H9 (cell line): ENCODE measurements at regions not wholly inside any gene's neighbourhood (a gene's known extent, or its start where the extent isn't known, plus 50 kb on each side); places are given as distances from the start of the nearest gene placed in this dataset.

Experiments
- DNase-seq: peaks from one replicate; pipeline ENCODE4 v3.0.0-alpha.2; 2017
- H2AFZ ChIP-seq: one replicate; pipeline ENCODE4 v1.6.1; 2013; ENCODE audit warnings: mild to moderate bottlenecking, low read length, control low read depth, moderate library complexity
- H2AK5ac ChIP-seq: 2 replicates; pipeline ENCODE4 v1.6.1; 2013; ENCODE audit warnings: low read length, control low read depth, mixed read lengths; ENCODE audit not compliant: insufficient read length
- H2BK120ac ChIP-seq: one replicate; pipeline ENCODE4 v1.6.1; 2013; ENCODE audit warnings: low read depth, mild to moderate bottlenecking, low read length, control low read depth, inconsistent platforms; ENCODE audit not compliant: poor library complexity, severe bottlenecking
- H2BK12ac ChIP-seq: 2 replicates; pipeline ENCODE4 v1.6.1; 2013; ENCODE audit warnings: low read length, control low read depth, mixed read lengths, low read depth; ENCODE audit not compliant: insufficient read length
- H2BK15ac ChIP-seq: 2 replicates; pipeline ENCODE4 v1.6.1; 2013; ENCODE audit warnings: low read depth, low read length, control low read depth
- H2BK20ac ChIP-seq: one replicate; pipeline ENCODE4 v1.6.1; 2013; ENCODE audit warnings: low read depth, mild to moderate bottlenecking, low read length, control low read depth, inconsistent platforms; ENCODE audit not compliant: poor library complexity, severe bottlenecking
- H2BK5ac ChIP-seq: 2 replicates; pipeline ENCODE4 v1.6.1; 2013; ENCODE audit warnings: low read length, control low read depth, mixed read lengths; ENCODE audit not compliant: insufficient read length
- H3K14ac ChIP-seq: 2 replicates; pipeline ENCODE4 v1.6.1; 2013; ENCODE audit warnings: low read length, control low read depth; ENCODE audit not compliant: insufficient read depth
- H3K18ac ChIP-seq: 2 replicates; pipeline ENCODE4 v1.6.1; 2013; ENCODE audit warnings: low read depth, mild to moderate bottlenecking, mixed read lengths, low read length, control low read depth; ENCODE audit not compliant: insufficient read length
- H3K23ac ChIP-seq: 2 replicates; pipeline ENCODE4 v1.6.1; 2013; ENCODE audit warnings: low read length, control low read depth, mixed read lengths, low read depth; ENCODE audit not compliant: insufficient read length
- H3K23me2 ChIP-seq: 2 replicates; pipeline ENCODE4 v1.6.1; 2013; ENCODE audit warnings: low read depth, mild to moderate bottlenecking, mixed read lengths, low read length, control low read depth; ENCODE audit not compliant: insufficient read length, poor library complexity, severe bottlenecking
- H3K27ac ChIP-seq: 2 replicates; pipeline ENCODE4 v1.5.1; 2013; ENCODE audit warnings: low read length, control low read depth, mixed read lengths, low read depth; ENCODE audit not compliant: insufficient read length
- H3K27me3 ChIP-seq: 2 replicates; pipeline ENCODE4 v1.6.1; 2013; ENCODE audit warnings: low read length, control low read depth, inconsistent platforms; ENCODE audit not compliant: insufficient read depth
- H3K4ac ChIP-seq: 2 replicates; pipeline ENCODE4 v1.6.1; 2013; ENCODE audit warnings: low read depth, mild to moderate bottlenecking, control low read depth, inconsistent platforms, low read length, moderate library complexity
- H3K4me1 ChIP-seq: 2 replicates; pipeline ENCODE4 v1.6.1; 2013; ENCODE audit warnings: low read length, control low read depth, inconsistent platforms; ENCODE audit not compliant: insufficient read depth
- H3K4me2 ChIP-seq: 2 replicates; pipeline ENCODE4 v1.6.1; 2013; ENCODE audit warnings: low read length, control low read depth, mixed read lengths; ENCODE audit not compliant: insufficient read length, insufficient read depth
- H3K56ac ChIP-seq: 2 replicates; pipeline ENCODE4 v1.6.1; 2013; ENCODE audit warnings: low read depth, mild to moderate bottlenecking, mixed read lengths, low read length, control low read depth; ENCODE audit not compliant: insufficient read length
- H3K79me1 ChIP-seq: 2 replicates; pipeline ENCODE4 v1.6.1; 2013; ENCODE audit warnings: low read depth, mild to moderate bottlenecking, moderate library complexity, low read length, control low read depth, inconsistent platforms; ENCODE audit not compliant: insufficient read depth, poor library complexity, severe bottlenecking
- H3K79me2 ChIP-seq: 2 replicates; pipeline ENCODE4 v1.6.1; 2013; ENCODE audit warnings: low read length, control low read depth, inconsistent platforms; ENCODE audit not compliant: insufficient read depth
- H3K9ac ChIP-seq: 2 replicates; pipeline ENCODE4 v1.6.1; 2013; ENCODE audit warnings: low read length, control low read depth, mixed read lengths; ENCODE audit not compliant: insufficient read length; ENCODE audit errors: extremely low read depth
- H3K9me3 ChIP-seq: one replicate; pipeline ENCODE4 v1.6.1; 2013; ENCODE audit warnings: low read depth, low read length, inconsistent platforms; ENCODE audit not compliant: control insufficient read depth
- H3T11ph ChIP-seq: one replicate; pipeline ENCODE4 v1.6.1; 2013; ENCODE audit warnings: mild to moderate bottlenecking, low read length, control low read depth, inconsistent platforms
- H4K20me1 ChIP-seq: one replicate; pipeline ENCODE4 v1.6.1; 2013; ENCODE audit not compliant: control insufficient read depth, insufficient read length, insufficient read depth
- H4K5ac ChIP-seq: 2 replicates; pipeline ENCODE4 v1.6.1; 2013; ENCODE audit warnings: low read depth, mild to moderate bottlenecking, mixed read lengths, low read length, control low read depth; ENCODE audit not compliant: insufficient read length
- H4K8ac ChIP-seq: replicated peaks from 2 replicates; pipeline ENCODE4 v1.6.1; 2013; ENCODE audit warnings: low read length, control low read depth, mixed read lengths, low read depth; ENCODE audit not compliant: insufficient read length
- H4K91ac ChIP-seq: 2 replicates; pipeline ENCODE4 v1.6.1; 2013; ENCODE audit warnings: low read depth, mild to moderate bottlenecking, moderate library complexity, mixed read lengths, low read length, control low read depth; ENCODE audit not compliant: insufficient read length
- H3K27ac Mint-ChIP-seq, 3 experiments: 2 replicates in 2 of 3; 3 replicates in 1 of 3; pipeline ENCODE4 v1.8.0; 2020 to 2021; ENCODE audit warnings: mixed read lengths in 3 of 3, mild to moderate bottlenecking in 1 of 3, moderate library complexity in 1 of 3
- H3K27me3 Mint-ChIP-seq: 2 replicates; pipeline ENCODE4 v1.8.0; 2021; ENCODE audit warnings: low read depth, mild to moderate bottlenecking, moderate library complexity, mixed read lengths
- H3K36me3 Mint-ChIP-seq, 3 experiments: 2 replicates in 2 of 3; 3 replicates in 1 of 3; pipeline ENCODE4 v1.8.0; 2020 to 2021; ENCODE audit warnings: low read depth in 3 of 3, mixed read lengths in 3 of 3; ENCODE audit not compliant: insufficient read depth in 1 of 3
- H3K4me1 Mint-ChIP-seq, 2 experiments: 2 replicates each; pipeline ENCODE4 v1.8.0; 2020; ENCODE audit warnings: mixed read lengths in 2 of 2
- H3K4me3 Mint-ChIP-seq, 2 experiments: 2 replicates in 1 of 2; 3 replicates in 1 of 2; pipeline ENCODE4 v1.8.0; 2020 to 2021; ENCODE audit warnings: mild to moderate bottlenecking in 2 of 2, mixed read lengths in 2 of 2, moderate library complexity in 1 of 2
- H3K9me3 Mint-ChIP-seq, 2 experiments: 2 replicates in 1 of 2; 3 replicates in 1 of 2; pipeline ENCODE4 v1.8.0; 2020; ENCODE audit warnings: mild to moderate bottlenecking in 2 of 2, mixed read lengths in 2 of 2, moderate library complexity in 1 of 2
- TF ChIP-seq, protein P1 (sequence below): fragments of 200-600 bp; sonication (generic); conservative IDR thresholded peaks from 3 replicates; pipeline ENCODE4 v1.8.0; 2021; ENCODE audit warnings: antibody characterized with exemption, mild to moderate bottlenecking

- H2BK20ac ChIP-seq = no peak overlapping the region
- TF ChIP-seq, protein P1, sequence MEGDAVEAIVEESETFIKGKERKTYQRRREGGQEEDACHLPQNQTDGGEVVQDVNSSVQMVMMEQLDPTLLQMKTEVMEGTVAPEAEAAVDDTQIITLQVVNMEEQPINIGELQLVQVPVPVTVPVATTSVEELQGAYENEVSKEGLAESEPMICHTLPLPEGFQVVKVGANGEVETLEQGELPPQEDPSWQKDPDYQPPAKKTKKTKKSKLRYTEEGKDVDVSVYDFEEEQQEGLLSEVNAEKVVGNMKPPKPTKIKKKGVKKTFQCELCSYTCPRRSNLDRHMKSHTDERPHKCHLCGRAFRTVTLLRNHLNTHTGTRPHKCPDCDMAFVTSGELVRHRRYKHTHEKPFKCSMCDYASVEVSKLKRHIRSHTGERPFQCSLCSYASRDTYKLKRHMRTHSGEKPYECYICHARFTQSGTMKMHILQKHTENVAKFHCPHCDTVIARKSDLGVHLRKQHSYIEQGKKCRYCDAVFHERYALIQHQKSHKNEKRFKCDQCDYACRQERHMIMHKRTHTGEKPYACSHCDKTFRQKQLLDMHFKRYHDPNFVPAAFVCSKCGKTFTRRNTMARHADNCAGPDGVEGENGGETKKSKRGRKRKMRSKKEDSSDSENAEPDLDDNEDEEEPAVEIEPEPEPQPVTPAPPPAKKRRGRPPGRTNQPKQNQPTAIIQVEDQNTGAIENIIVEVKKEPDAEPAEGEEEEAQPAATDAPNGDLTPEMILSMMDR = peak; percentile 35
- H2BK5ac ChIP-seq = no peak overlapping the region
- no peak overlapping the region for H3K18ac ChIP-seq
- H4K8ac ChIP-seq = no peak overlapping the region
- H3K4me3 Mint-ChIP-seq = no peak overlapping the region
- no peak overlapping the region for H2BK120ac ChIP-seq
- H3K4me1 ChIP-seq = no peaks in the 10 kb centered on the region
- H3K27me3 ChIP-seq = no peaks in the 10 kb centered on the region
- no peaks in the 10 kb centered on the region for H4K20me1 ChIP-seq
- H3K36me3 Mint-ChIP-seq = no peaks in the 10 kb centered on the region
- no peak overlapping the region for H2AFZ ChIP-seq
- H3K9ac ChIP-seq = no peak overlapping the region
- no peak overlapping the region for H3K27ac ChIP-seq
- no peaks in the 10 kb centered on the region for H3K27me3 Mint-ChIP-seq
- H2AK5ac ChIP-seq = no peak overlapping the region
- H3K4ac ChIP-seq = no peak overlapping the region
- H3K4me1 Mint-ChIP-seq = peaks cover 0 to 4% of the 10 kb centered on the region in 2 experiments; a peak in 1 of 4 replicates
- H3K9me3 Mint-ChIP-seq = no peaks in the 10 kb centered on the region
- no peak overlapping the region for H4K91ac ChIP-seq
- DNase-seq = no peak
- no peaks in the 10 kb centered on the region for H3K79me1 ChIP-seq
- H3K27ac Mint-ChIP-seq = no peak overlapping the region
- no peak overlapping the region for H3K56ac ChIP-seq
- H3T11ph ChIP-seq = no peak overlapping the region
- no peak overlapping the region for H4K5ac ChIP-seq
- no peak overlapping the region for H2BK12ac ChIP-seq
- H3K14ac ChIP-seq = no peak overlapping the region
- no peak overlapping the region for H3K4me2 ChIP-seq
- no peak overlapping the region for H2BK15ac ChIP-seq
- H3K79me2 ChIP-seq = no peaks in the 10 kb centered on the region
- no peaks in the 10 kb centered on the region for H3K9me3 ChIP-seq
- H3K23ac ChIP-seq = no peak overlapping the region
- no peaks in the 10 kb centered on the region for H3K23me2 ChIP-seq
These were observed 384.2 kb downstream of the TMX3 start for GRCh38 chr18:68330658-68331057.
